Upper lobe of left lung (tissue), 6 donors: ENCODE measurements at regions not wholly inside any gene's neighbourhood (a gene's known extent, or its start where the extent isn't known, plus 50 kb on each side); places are given as distances from the start of the nearest gene placed in this dataset.

Experiments
- ATAC-seq, 2 donors: fragments of 200-7000 bp; cut with Tn5 transposase; one replicate each; pipeline ENCODE4 v1.9.1; 2022; ENCODE audit warnings: mild to moderate bottlenecking in 2 of 2, moderate library complexity in 2 of 2; ENCODE audit not compliant: low FRiP score in 2 of 2
- DNase-seq, 2 donors: peaks; one replicate each; pipeline ENCODE4 v3.0.0-alpha.2; 2019 to 2020
- H3K27ac ChIP-seq, 4 donors: fragments of 200-600 bp; sonication (generic); one replicate each; pipeline ENCODE4 v1.5.1; 2016 to 2019
- H3K27me3 ChIP-seq, 4 donors: fragments of 200-600 bp; sonication (generic); one replicate each; pipeline ENCODE4 v1.5.1; 2017 to 2019
- H3K36me3 ChIP-seq, 4 donors: fragments of 200-600 bp; sonication (generic); one replicate each; pipeline ENCODE4 v1.5.1; 2016 to 2019
- H3K4me1 ChIP-seq, 4 donors: fragments of 200-600 bp; sonication (generic); one replicate each; pipeline ENCODE4 v1.5.1; 2018 to 2019
- H3K4me3 ChIP-seq, 4 donors: fragments of 200-600 bp; sonication (generic); one replicate each; pipeline ENCODE4 v1.5.1; 2017 to 2019; ENCODE audit warnings: mild to moderate bottlenecking in 2 of 4, moderate library complexity in 1 of 4
- H3K9me3 ChIP-seq, 4 donors: fragments of 200-600 bp; sonication (generic); one replicate each; pipeline ENCODE4 v1.5.1; 2018 to 2019
- EP300 ChIP-seq, 4 donors: sonication (generic); formaldehyde crosslinking; IDR thresholded peaks; one replicate each; pipeline ENCODE4 v1.5.1; 2017; ENCODE audit warnings: antibody characterized with exemption in 4 of 4, control low read depth in 2 of 4
- POLR2A ChIP-seq, 4 donors: fragments of 450-650 bp; IDR thresholded peaks; one replicate each; pipeline ENCODE4 v1.5.1; 2016 to 2017; ENCODE audit warnings: antibody characterized with exemption in 4 of 4, mild to moderate bottlenecking in 2 of 4
- POLR2AphosphoS5 ChIP-seq, 2 donors: sonication (generic); formaldehyde crosslinking; IDR thresholded peaks; one replicate each; pipeline ENCODE4 v1.5.1; 2017; ENCODE audit warnings: antibody characterized with exemption in 2 of 2
- WGBS, 2 donors: methylation state at CpG; one replicate each; pipeline ENCODE4 v1.1.5; 2017 to 2018; 5-methylcytosine and 5-hydroxymethylcytosine counted together
- TF ChIP-seq, protein P1 (sequence below), 6 experiments: fragments of 450-650 bp in 4 of 6; fragments of 200-600 bp in 2 of 6; sonication (generic) in 2 of 6; IDR thresholded peaks; one replicate each; pipeline ENCODE4 v1.5.1; 2016 to 2019; ENCODE audit warnings: antibody characterized with exemption in 6 of 6
- donor health status: DM: no; HTN: no; CAD: no; lungs with moderate emphysema.
- donor health status: DM: no; HTN: yes; CAD: no; lungs with severe emphysema.

DNA sequence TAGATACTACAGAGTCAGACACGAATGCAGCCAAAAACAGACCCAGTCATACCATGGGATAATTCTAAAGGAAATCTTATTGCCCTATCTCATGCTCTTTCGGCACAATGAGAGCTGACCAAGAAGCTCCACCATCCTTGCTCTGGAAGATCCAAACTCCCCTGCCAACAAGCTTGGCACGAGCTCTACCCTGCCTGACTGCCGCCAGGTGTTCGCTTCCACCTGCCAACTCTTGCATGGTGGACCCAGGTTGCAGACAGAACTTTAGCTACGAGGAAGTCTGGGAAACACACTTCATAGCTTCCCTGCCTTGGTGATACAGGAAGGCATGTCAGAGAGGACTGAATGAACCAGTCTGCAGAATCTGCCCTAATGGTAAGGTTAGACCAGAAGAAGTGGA, 355.0 kb downstream of the DRD1 start:
- 77 to 78% methylated on average over 6 of the region's 6 CpGs for WGBS, 2 donors
- H3K27me3 ChIP-seq: no peaks in the 10 kb centered on the region
- no peaks in the 10 kb centered on the region for H3K9me3 ChIP-seq
- DNase-seq (no peak), ATAC-seq (no peak)
- TF ChIP-seq POLR2AphosphoS5 (IDR thresholded peaks at IDR 0.05): no peak
- TF ChIP-seq EP300 (IDR thresholded peaks at IDR 0.05): no peak
- TF ChIP-seq, protein P1, sequence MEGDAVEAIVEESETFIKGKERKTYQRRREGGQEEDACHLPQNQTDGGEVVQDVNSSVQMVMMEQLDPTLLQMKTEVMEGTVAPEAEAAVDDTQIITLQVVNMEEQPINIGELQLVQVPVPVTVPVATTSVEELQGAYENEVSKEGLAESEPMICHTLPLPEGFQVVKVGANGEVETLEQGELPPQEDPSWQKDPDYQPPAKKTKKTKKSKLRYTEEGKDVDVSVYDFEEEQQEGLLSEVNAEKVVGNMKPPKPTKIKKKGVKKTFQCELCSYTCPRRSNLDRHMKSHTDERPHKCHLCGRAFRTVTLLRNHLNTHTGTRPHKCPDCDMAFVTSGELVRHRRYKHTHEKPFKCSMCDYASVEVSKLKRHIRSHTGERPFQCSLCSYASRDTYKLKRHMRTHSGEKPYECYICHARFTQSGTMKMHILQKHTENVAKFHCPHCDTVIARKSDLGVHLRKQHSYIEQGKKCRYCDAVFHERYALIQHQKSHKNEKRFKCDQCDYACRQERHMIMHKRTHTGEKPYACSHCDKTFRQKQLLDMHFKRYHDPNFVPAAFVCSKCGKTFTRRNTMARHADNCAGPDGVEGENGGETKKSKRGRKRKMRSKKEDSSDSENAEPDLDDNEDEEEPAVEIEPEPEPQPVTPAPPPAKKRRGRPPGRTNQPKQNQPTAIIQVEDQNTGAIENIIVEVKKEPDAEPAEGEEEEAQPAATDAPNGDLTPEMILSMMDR (IDR thresholded peaks at IDR 0.05): no peak
- no peak for TF ChIP-seq POLR2A (IDR thresholded peaks at IDR 0.05)
- no peaks in the 10 kb centered on the region for H3K36me3 ChIP-seq
- no peaks in the 10 kb centered on the region for H3K4me1 ChIP-seq
- no peak overlapping the region for H3K27ac ChIP-seq
- no peak overlapping the region for H3K4me3 ChIP-seq

DNA sequence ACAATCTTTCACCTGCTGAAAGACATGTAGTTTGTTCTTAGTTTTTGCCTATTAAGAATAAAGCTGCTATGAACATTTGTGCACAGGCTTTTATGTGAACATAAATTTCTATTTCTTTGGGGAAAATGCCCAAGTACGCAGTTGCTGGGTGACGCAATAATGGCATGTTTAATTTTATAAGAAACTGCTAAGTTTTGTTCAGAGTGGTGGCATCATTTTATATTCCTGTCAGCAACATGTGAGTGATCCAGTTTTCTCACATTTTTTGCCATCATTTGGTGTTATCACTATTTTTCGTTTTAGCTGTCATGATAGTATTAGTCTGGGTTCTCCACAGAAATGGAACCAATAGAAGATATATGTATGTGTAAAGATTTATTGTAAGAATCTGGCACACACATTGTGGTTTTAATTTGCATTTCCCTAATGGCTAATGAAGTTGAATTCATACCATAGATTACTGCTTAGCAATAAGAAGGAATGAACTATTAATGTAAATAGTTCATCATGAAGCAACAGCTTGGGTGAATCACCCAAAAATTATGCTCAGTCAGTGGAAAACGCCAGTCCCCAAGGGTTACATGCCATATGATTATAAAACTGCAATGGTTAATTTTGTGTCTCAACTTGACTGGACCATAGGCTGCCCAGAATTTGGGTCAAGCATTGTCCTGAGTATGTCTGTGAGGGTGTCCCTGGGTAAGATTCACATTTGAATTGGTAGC, 358.6 kb downstream of the MSX2 start:
- Histone ChIP-seq H3K27ac (no peak overlapping the region), H3K9me3 (no peaks in the 10 kb centered on the region), H3K4me1 (no peaks in the 10 kb centered on the region), H3K4me3 (no peak overlapping the region), H3K27me3 (no peaks in the 10 kb centered on the region), H3K36me3 (no peaks in the 10 kb centered on the region)
- TF ChIP-seq POLR2A (IDR thresholded peaks at IDR 0.05) (no peak), EP300 (IDR thresholded peaks at IDR 0.05) (no peak), POLR2AphosphoS5 (IDR thresholded peaks at IDR 0.05) (no peak)
- TF ChIP-seq, protein P1 (IDR thresholded peaks at IDR 0.05): no peak
- DNase-seq (no peak), ATAC-seq (no peak)
- 72 to 81% methylated on average over 4 of the region's 4 CpGs for WGBS, 2 donors

DNA sequence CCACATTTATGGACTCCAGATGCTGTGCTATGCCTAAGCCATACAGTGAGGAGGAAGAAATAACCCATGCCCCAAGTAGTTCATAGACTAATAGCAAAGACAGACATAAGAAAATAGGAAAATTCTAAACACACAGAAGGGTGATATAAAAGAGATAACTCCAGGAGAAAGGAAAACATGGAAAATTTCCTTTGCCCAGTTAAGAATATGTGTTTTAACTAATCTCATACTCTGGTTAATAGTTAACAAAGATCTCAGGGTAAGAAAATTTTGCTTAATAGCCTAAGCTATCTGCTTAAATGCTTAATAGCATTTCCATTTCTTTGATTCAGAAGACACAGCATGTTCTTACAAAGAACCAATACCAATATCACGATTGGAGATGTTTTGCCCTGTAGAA, 358.0 kb downstream of the MSX2 start:
- H3K9me3 ChIP-seq: no peaks in the 10 kb centered on the region
- TF ChIP-seq POLR2AphosphoS5 (IDR thresholded peaks at IDR 0.05) (no peak), EP300 (IDR thresholded peaks at IDR 0.05) (no peak), POLR2A (IDR thresholded peaks at IDR 0.05) (no peak)
- TF ChIP-seq, protein P1 (IDR thresholded peaks at IDR 0.05): no peak
- H3K4me3 ChIP-seq: no peak overlapping the region
- DNase-seq (no peak), ATAC-seq (no peak)
- no peaks in the 10 kb centered on the region for H3K27me3 ChIP-seq
- 47 to 61% methylated on average over 1 of the region's 1 CpG for WGBS, 2 donors
- H3K27ac ChIP-seq: no peak overlapping the region
- no peaks in the 10 kb centered on the region for H3K36me3 ChIP-seq
- no peaks in the 10 kb centered on the region for H3K4me1 ChIP-seq

DNA sequence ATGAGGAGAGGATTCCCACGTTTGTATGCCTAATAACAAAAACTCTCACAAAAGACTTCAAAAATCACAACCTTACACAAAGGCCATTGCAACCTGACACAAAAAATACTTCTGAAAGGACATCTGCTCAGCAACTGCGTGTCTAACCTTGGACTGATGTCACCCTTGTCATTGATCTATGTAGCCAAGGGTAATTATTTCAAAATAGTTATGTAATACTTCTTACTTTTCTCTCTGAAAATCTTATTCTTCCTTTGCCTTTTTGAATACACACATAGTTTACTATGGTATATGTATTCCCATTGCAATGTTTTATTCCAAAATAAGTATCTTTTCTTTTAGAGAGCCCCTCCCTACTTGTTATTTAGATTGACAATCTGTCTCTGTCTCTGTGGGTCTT, 355.3 kb downstream of the MSX2 start:
- Histone ChIP-seq H3K9me3 (no peaks in the 10 kb centered on the region), H3K27ac (no peak overlapping the region)
- WGBS, 2 donors: 57 to 64% methylated on average over 2 of the region's 2 CpGs

More for the DNA sequence above, 355.3 kb downstream of the MSX2 start:
- DNase-seq (no peak), ATAC-seq (no peak)
- TF ChIP-seq, protein P1 (IDR thresholded peaks at IDR 0.05): no peak
- no peak for TF ChIP-seq POLR2AphosphoS5 (IDR thresholded peaks at IDR 0.05)
- TF ChIP-seq EP300 (IDR thresholded peaks at IDR 0.05): no peak
- Histone ChIP-seq H3K4me1 (no peaks in the 10 kb centered on the region), H3K36me3 (no peaks in the 10 kb centered on the region), H3K4me3 (no peak overlapping the region), H3K27me3 (no peaks in the 10 kb centered on the region)
